DND-41 (cell line): ENCODE measurements at regions not wholly inside any gene's neighbourhood (a gene's known extent, or its start where the extent isn't known, plus 50 kb on each side); places are given as distances from the start of the nearest gene placed in this dataset.

Experiments used
- ATAC-seq: fragments of 200-7000 bp; cut with Tn5 transposase; 3 replicates; pipeline ENCODE4 v1.9.1; 2021; ENCODE audit warnings: low read depth; ENCODE audit not compliant: insufficient read depth
- DNase-seq: peaks from one replicate; pipeline ENCODE4 v3.0.0-alpha.2; 2020
- H2AFZ ChIP-seq: 2 replicates; pipeline ENCODE4 v1.6.0; 2012; ENCODE audit warnings: low read depth, low read length
- H3K27ac ChIP-seq: 2 replicates; pipeline ENCODE4 v1.5.1; 2012; ENCODE audit warnings: low read length, inconsistent platforms
- H3K27me3 ChIP-seq: fragments of 200-600 bp; sonication (generic); 2 replicates; pipeline ENCODE4 v1.6.0; 2012; ENCODE audit warnings: low read length, mild to moderate bottlenecking, inconsistent platforms; ENCODE audit not compliant: insufficient read depth, poor library complexity
- H3K36me3 ChIP-seq: 2 replicates; pipeline ENCODE4 v1.5.1; 2012; ENCODE audit warnings: low read length, inconsistent platforms; ENCODE audit not compliant: insufficient read depth
- H3K4me1 ChIP-seq: 2 replicates; pipeline ENCODE4 v1.5.1; 2012; ENCODE audit warnings: mild to moderate bottlenecking, low read length; ENCODE audit not compliant: insufficient read depth
- H3K4me2 ChIP-seq: 2 replicates; pipeline ENCODE4 v1.6.0; 2012; ENCODE audit warnings: mild to moderate bottlenecking, moderate library complexity, low read length, inconsistent platforms; ENCODE audit not compliant: insufficient read depth
- H3K4me3 ChIP-seq, 2 experiments: fragments of 200-600 bp in 1 of 2; shearing (Covaris generic) in 1 of 2; 2 replicates each; pipeline ENCODE4 v1.5.1; 2012 to 2016; ENCODE audit warnings: inconsistent platforms in 2 of 2, low read length in 2 of 2, mild to moderate bottlenecking in 2 of 2, low read depth in 1 of 2, moderate library complexity in 1 of 2
- H3K79me2 ChIP-seq: 2 replicates; pipeline ENCODE4 v1.6.0; 2012; ENCODE audit warnings: low read length, inconsistent platforms; ENCODE audit not compliant: insufficient read depth
- H3K9ac ChIP-seq: 2 replicates; pipeline ENCODE4 v1.6.0; 2012; ENCODE audit warnings: low read depth, mild to moderate bottlenecking, inconsistent platforms, low read length, moderate library complexity
- H3K9me3 ChIP-seq: 2 replicates; pipeline ENCODE4 v1.5.1; 2012; ENCODE audit warnings: low read length, moderate library complexity, mild to moderate bottlenecking, inconsistent platforms; ENCODE audit not compliant: insufficient read depth, severe bottlenecking
- H4K20me1 ChIP-seq: 2 replicates; pipeline ENCODE4 v1.6.0; 2012; ENCODE audit warnings: low read length; ENCODE audit not compliant: insufficient read depth
- EZH2 ChIP-seq: IDR thresholded peaks from 3 replicates; pipeline ENCODE4 v1.6.1; 2012; ENCODE audit warnings: borderline replicate concordance, low read depth, mild to moderate bottlenecking, moderate library complexity, low read length, inconsistent platforms; ENCODE audit not compliant: severe bottlenecking
- TF ChIP-seq, protein P1 (sequence below): IDR thresholded peaks from 2 replicates; pipeline ENCODE4 v1.5.1; 2012; ENCODE audit warnings: borderline replicate concordance, low read length, moderate library complexity, mild to moderate bottlenecking; ENCODE audit not compliant: poor library complexity, severe bottlenecking; ENCODE audit errors: extremely low read depth

DNA sequence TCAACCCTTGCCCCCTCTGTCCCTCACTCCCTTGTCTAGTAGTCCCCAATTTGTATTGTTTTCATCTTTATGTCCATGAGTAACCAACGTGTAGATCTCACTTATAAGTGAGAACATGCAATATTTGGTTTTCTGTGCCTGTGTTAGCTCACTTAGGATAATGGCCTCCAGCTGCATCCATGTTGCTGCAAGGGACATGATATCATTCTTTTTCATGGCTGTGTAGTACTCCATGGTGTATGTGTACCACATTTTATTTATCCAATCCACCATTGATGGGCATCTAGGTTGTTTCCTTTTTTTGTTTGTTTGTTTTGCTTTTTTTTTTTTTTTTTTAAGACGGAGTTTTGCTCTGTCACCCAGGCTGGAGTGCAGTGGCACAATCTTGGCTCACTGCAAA, 63.0 kb upstream of the HS3ST4 start:
- ATAC-seq (no peak), DNase-seq (no peak)
- Histone ChIP-seq H3K27ac (no peak overlapping the region), H3K4me2 (no peak overlapping the region), H4K20me1 (no peaks in the 10 kb centered on the region), H3K79me2 (no peaks in the 10 kb centered on the region), H2AFZ (no peak overlapping the region), H3K9ac (no peak overlapping the region), H3K4me3 (no peak overlapping the region), H3K27me3 (no peaks in the 10 kb centered on the region), H3K4me1 (no peaks in the 10 kb centered on the region), H3K9me3 (no peaks in the 10 kb centered on the region), H3K36me3 (no peaks in the 10 kb centered on the region)
- TF ChIP-seq EZH2, result no peak
- TF ChIP-seq, protein P1, sequence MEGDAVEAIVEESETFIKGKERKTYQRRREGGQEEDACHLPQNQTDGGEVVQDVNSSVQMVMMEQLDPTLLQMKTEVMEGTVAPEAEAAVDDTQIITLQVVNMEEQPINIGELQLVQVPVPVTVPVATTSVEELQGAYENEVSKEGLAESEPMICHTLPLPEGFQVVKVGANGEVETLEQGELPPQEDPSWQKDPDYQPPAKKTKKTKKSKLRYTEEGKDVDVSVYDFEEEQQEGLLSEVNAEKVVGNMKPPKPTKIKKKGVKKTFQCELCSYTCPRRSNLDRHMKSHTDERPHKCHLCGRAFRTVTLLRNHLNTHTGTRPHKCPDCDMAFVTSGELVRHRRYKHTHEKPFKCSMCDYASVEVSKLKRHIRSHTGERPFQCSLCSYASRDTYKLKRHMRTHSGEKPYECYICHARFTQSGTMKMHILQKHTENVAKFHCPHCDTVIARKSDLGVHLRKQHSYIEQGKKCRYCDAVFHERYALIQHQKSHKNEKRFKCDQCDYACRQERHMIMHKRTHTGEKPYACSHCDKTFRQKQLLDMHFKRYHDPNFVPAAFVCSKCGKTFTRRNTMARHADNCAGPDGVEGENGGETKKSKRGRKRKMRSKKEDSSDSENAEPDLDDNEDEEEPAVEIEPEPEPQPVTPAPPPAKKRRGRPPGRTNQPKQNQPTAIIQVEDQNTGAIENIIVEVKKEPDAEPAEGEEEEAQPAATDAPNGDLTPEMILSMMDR, result no peak

DNA sequence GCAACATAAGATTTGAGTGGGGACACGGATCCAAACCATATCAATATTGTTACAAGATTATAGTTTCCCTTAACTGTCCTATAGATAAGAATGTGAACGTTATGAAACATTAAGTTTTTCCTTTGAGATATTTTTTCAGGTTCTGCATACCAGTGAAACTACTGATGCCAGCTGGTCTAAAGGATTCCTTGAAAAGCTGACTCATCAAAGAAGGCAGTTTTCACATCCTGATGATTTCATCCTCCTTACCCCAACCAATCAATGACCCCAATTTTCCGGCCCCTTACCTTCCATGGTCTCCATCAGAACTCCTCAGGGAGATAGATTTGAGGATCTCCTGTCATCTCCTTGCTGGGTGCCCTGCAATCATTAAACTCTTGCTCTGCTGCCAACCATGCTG, 64.1 kb upstream of the HS3ST4 start:
- Histone ChIP-seq H3K9me3 (no peaks in the 10 kb centered on the region), H3K9ac (no peak overlapping the region), H2AFZ (no peak overlapping the region), H4K20me1 (no peaks in the 10 kb centered on the region), H3K4me3 (no peak overlapping the region), H3K36me3 (no peaks in the 10 kb centered on the region), H3K27ac (no peak overlapping the region), H3K27me3 (no peaks in the 10 kb centered on the region), H3K4me1 (no peaks in the 10 kb centered on the region), H3K4me2 (no peak overlapping the region), H3K79me2 (no peaks in the 10 kb centered on the region)
- TF ChIP-seq, protein P1, result no peak
- no peak for TF ChIP-seq EZH2
- ATAC-seq (no peak), DNase-seq (no peak)

DNA sequence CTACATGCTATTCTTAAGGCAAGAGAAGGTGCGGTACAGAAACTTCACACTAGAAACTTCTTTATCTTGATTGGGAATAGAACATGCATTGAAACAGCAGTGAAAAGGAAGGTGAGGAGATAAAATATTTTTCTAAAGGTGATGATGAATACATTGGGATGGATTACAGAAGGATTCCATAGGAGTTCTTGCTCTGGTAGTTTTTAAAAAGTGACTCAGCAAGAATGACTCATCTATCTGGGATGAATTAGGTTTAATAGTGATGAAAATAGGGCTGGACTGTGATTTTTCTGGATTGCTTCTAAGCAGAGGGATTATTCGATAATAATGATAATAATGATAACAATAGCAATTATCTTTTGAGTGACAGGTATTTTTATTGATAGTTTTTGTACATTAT, 65.6 kb upstream of the HS3ST4 start:
- H3K9ac ChIP-seq, result no peak overlapping the region
- no peaks in the 10 kb centered on the region for H3K4me1 ChIP-seq
- no peaks in the 10 kb centered on the region for H3K79me2 ChIP-seq
- H3K9me3 ChIP-seq, result no peaks in the 10 kb centered on the region
- H3K27ac ChIP-seq, result no peak overlapping the region
- no peaks in the 10 kb centered on the region for H3K27me3 ChIP-seq
- H3K4me3 ChIP-seq, result no peak overlapping the region
- ATAC-seq (no peak), DNase-seq (no peak)
- no peak for TF ChIP-seq EZH2
- TF ChIP-seq, protein P1, result no peak
- no peak overlapping the region for H3K4me2 ChIP-seq
- no peaks in the 10 kb centered on the region for H4K20me1 ChIP-seq
- no peak overlapping the region for H2AFZ ChIP-seq
- H3K36me3 ChIP-seq, result no peaks in the 10 kb centered on the region

DNA sequence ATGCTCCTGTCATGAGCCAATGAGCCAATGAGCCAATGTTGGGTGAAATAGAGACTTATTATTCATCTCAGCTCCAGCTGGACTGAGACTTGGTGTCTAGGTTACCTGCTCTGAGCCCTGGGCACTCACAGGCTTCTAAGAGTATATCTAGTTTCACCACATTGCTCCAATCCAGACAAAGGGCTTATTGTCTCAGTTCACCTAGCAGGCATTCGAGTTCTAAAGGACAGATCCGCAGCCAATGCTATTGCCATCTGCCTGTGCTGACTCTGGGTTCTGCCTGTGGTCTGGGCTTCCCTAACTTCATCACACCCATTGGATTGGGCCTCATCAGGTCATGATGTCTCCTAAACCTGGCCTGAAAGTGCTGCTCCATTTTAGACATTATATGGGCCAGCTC, 66.1 kb upstream of the HS3ST4 start:
- Histone ChIP-seq H3K36me3 (no peaks in the 10 kb centered on the region), H3K4me3 (no peak overlapping the region), H3K4me1 (no peaks in the 10 kb centered on the region), H3K27ac (no peak overlapping the region), H3K27me3 (no peaks in the 10 kb centered on the region), H3K9me3 (no peaks in the 10 kb centered on the region), H4K20me1 (no peaks in the 10 kb centered on the region), H3K79me2 (no peaks in the 10 kb centered on the region), H2AFZ (no peak overlapping the region), H3K4me2 (no peak overlapping the region), H3K9ac (no peak overlapping the region)
- no peak for TF ChIP-seq EZH2
- TF ChIP-seq, protein P1, result no peak
- DNase-seq (no peak), ATAC-seq (no peak)
